ENCODE measurements at regions not wholly inside any gene's neighbourhood (a gene's known extent, or its start where the extent isn't known, plus 50 kb on each side); places are given as distances from the start of the nearest gene placed in this dataset.

DNA sequence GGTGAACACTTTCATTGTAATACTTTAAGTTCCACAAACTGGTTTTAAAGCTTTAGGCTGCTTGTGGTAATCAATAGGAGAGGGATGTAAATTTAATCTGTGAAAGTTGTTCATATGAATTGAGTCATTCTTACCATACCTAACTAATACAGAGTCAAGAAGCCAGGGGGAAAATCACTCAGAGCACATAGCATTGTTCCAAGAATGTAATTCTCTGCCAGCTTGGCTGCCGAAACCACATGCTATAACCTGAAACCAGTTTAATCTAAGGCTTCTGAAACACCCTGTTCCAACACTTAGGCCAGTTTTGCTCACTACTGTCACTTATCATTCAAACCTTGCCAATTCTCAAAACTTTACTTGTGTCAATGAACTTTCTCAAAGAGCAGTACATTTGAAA lies 528.8 kb upstream of the GRAMD2B start:
- Histone ChIP-seq H3K4me3 (replicated peaks in 1 of 3; ENCODE audit: insufficient read depth in 1 of 3, low read depth in 2 of 3, low read length in 3 of 3) (no peak overlapping the region), H3K36me3 (replicated peaks in 1 of 2; ENCODE audit: control insufficient read depth in 1 of 2, insufficient read depth in 2 of 2, low read length in 2 of 2) (no peaks in the 10 kb centered on the region), H3K79me2 (ENCODE audit: insufficient read depth, low read length) (no peaks in the 10 kb centered on the region), H3K4me1 (ENCODE audit: insufficient read depth, low read length) (no peaks in the 10 kb centered on the region), H3K9ac (ENCODE audit: insufficient read depth, low read depth, low read length) (no peak overlapping the region), H4K20me1 (ENCODE audit: insufficient read depth, low read length) (no peaks in the 10 kb centered on the region), H3K27ac (ENCODE audit: extremely low read length, insufficient read depth, low read length) (no peak overlapping the region), H2AFZ (ENCODE audit: low read length) (no peak overlapping the region), H3K27me3 (ENCODE audit: control insufficient read depth in 1 of 2, insufficient read depth in 2 of 2, low read length in 2 of 2) (no peaks in the 10 kb centered on the region), H3K4me2 (ENCODE audit: low read depth, low read length) (no peak overlapping the region), H3K9me3 (ENCODE audit: low read length) (no peaks in the 10 kb centered on the region)
- in situ Hi-C loops (cut with HindIII; ENCODE audit: extremely low pct_ligation_motif_present, low pct_unique_long_range_greater_than_20kb) (no loop called here), intact Hi-C loops (cut with micrococcal nuclease; ENCODE audit: unreplicated experiment) (no loop called here)
- POLR2A ChIA-PET, result no interaction called here
- WGBS (ENCODE audit: low lambda C conversion rate), result 38% methylated on average over 1 of the region's 1 CpG
- TF ChIP-seq ZSCAN31 (CRISPR knock-in tag; IDR thresholded peaks at IDR 0.05; ENCODE audit: low read depth), result no peak
- no peak for TF ChIP-seq ZNF749 (CRISPR knock-in tag; IDR thresholded peaks at IDR 0.05; ENCODE audit: borderline replicate concordance)
- TF ChIP-seq ZNF335 (CRISPR knock-in tag; IDR thresholded peaks at IDR 0.05), result no peak
- no peak for TF ChIP-seq DR1 (CRISPR knock-in tag; IDR thresholded peaks at IDR 0.05)
- TF ChIP-seq RNF2 (conservative IDR thresholded peaks at IDR 0.05; ENCODE audit: low read depth), result no peak
- ATAC-seq, result no peak
- no peak for FAIRE-seq
- no TSS peak for BruUV-seq (replicated peaks)
- CTCF ChIA-PET (ENCODE audit: low intra/inter-chr PET ratio, low total read pairs), result no interaction called here
- no peak for DNase-seq (ENCODE audit: low spot score)

- no peak for TF ChIP-seq TRIM24 (CRISPR knock-in tag; IDR thresholded peaks at IDR 0.05)
- no peak for TF ChIP-seq ZFP82 (CRISPR knock-in tag; IDR thresholded peaks at IDR 0.05; ENCODE audit: borderline replicate concordance)
- no peak for TF ChIP-seq RAD51 (IDR thresholded peaks at IDR 0.05; ENCODE audit: borderline replicate concordance)
- no peak for TF ChIP-seq HOXA7 (CRISPR knock-in tag; IDR thresholded peaks at IDR 0.05)
- TF ChIP-seq ATRX (CRISPR knock-in tag; IDR thresholded peaks at IDR 0.05; ENCODE audit: borderline replicate concordance), result no peak
- Histone ChIP-seq H3K27ac (ENCODE audit: extremely low read length, insufficient read depth, low read length) (no peak overlapping the region), H3K36me3 (replicated peaks in 1 of 2; ENCODE audit: control insufficient read depth in 1 of 2, insufficient read depth in 2 of 2, low read length in 2 of 2) (no peaks in the 10 kb centered on the region), H4K20me1 (ENCODE audit: insufficient read depth, low read length) (no peaks in the 10 kb centered on the region), H3K4me3 (replicated peaks in 1 of 3; ENCODE audit: insufficient read depth in 1 of 3, low read depth in 2 of 3, low read length in 3 of 3) (no peak overlapping the region), H3K79me2 (ENCODE audit: insufficient read depth, low read length) (no peaks in the 10 kb centered on the region), H3K9ac (ENCODE audit: insufficient read depth, low read depth, low read length) (no peak overlapping the region), H3K27me3 (ENCODE audit: control insufficient read depth in 1 of 2, insufficient read depth in 2 of 2, low read length in 2 of 2) (no peaks in the 10 kb centered on the region), H3K9me3 (ENCODE audit: low read length) (no peaks in the 10 kb centered on the region), H2AFZ (ENCODE audit: low read length) (no peak overlapping the region), H3K4me2 (ENCODE audit: low read depth, low read length) (no peak overlapping the region), H3K4me1 (ENCODE audit: insufficient read depth, low read length) (no peaks in the 10 kb centered on the region)
- ChIA-PET POLR2A (no interaction called here), CTCF (ENCODE audit: low intra/inter-chr PET ratio, low total read pairs) (no interaction called here)
- WGBS (ENCODE audit: low lambda C conversion rate), result 0% methylated on average over 3 of the region's 3 CpGs
- ATAC-seq, result no peak
- in situ Hi-C loops (cut with HindIII; ENCODE audit: extremely low pct_ligation_motif_present, low pct_unique_long_range_greater_than_20kb), result no loop called here
- FAIRE-seq, result no peak
- BruUV-seq (replicated peaks), result no TSS peak
- DNase-seq (ENCODE audit: low spot score), result no peak
- intact Hi-C loops (cut with micrococcal nuclease; ENCODE audit: unreplicated experiment), result no loop called here
Measured at GRCh38 chr5:125896368-125896767, 526.8 kb upstream of the GRAMD2B start.

All from HepG2 (cell line).